ENCODE measurements at regions not wholly inside any gene's neighbourhood (a gene's known extent, or its start where the extent isn't known, plus 50 kb on each side); places are given as distances from the start of the nearest gene placed in this dataset.

GRCh38 chr22:23405366-23405851, 174.7 kb downstream of the IGLL1 start:
- TF ChIP-seq POLR2AphosphoS5 (IDR thresholded peaks at IDR 0.05; ENCODE audit: low read depth, low read length), result no peak
- no peak for TF ChIP-seq CTCF (IDR thresholded peaks at IDR 0.05)
